Coronary artery (tissue), 2 donors: ENCODE measurements at regions not wholly inside any gene's neighbourhood (a gene's known extent, or its start where the extent isn't known, plus 50 kb on each side); places are given as distances from the start of the nearest gene placed in this dataset.
"Not testable (repeated sequence)": the region's sequence is repeated elsewhere in the genome, so short reads cannot be mapped to it uniquely, and the experiment has no call there.

ENCODE experiments used
- DNase-seq: peaks from one replicate; pipeline ENCODE4 v3.0.0-alpha.2; 2017; ENCODE audit warnings: low spot score
- H3K27ac ChIP-seq, 2 donors: fragments of 200-600 bp; sonication (generic); one replicate each; pipeline ENCODE4 v1.5.1; 2016 to 2019
- H3K4me3 ChIP-seq: fragments of 200-600 bp; sonication (generic); 2 replicates; pipeline ENCODE4 v1.5.1; 2016; ENCODE audit warnings: mild to moderate bottlenecking, moderate library complexity
- CTCF ChIP-seq: fragments of 200-600 bp; sonication (generic); IDR thresholded peaks from one replicate; pipeline ENCODE4 v1.5.1; 2019; ENCODE audit warnings: antibody characterized with exemption

DNA sequence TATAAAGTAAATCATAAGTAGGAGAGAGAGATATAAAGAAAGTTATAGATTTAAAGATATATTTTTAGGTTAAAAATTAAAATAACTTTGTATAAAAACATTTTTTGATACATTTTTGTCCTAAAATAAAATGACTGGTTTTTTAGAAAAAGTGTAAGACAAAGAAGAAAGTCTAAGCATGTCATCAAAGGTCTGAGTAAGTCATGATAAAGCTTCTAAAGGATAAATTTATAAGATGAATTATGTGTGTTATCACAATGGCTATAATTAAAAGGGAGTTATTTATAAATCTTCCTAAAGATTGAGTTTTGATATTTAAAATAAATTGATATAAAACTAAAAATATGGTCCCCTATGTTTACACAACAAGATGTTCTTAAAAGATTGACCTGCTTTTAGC is 370.9 kb downstream of the PTPRU start:
- Histone ChIP-seq H3K4me3 (no peak overlapping the region), H3K27ac (no peak overlapping the region)
- no peak for TF ChIP-seq CTCF
- no peak for DNase-seq

DNA sequence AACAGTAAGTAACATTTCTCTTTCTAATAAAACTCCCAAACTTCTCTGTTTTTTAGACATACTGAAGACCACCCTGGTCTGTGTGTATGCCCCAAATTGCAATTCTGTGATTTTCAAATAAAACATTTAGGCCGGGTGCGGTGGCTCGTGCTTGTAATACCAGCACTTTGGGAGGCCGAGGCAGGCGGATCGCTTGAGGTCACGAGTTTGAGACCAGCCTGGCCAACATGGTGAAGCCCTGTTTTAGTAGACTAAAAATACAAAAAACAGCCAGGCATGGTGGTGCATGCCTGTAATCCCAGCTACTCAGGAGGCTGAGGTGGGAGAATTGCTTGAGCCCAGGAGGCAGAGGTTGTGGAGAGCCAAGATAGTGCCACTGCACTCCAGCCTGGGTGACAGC is 368.5 kb downstream of the PTPRU start:
- H3K4me3 ChIP-seq, H3K27ac ChIP-seq: not testable (repeated sequence)
- peak; percentile 21 for DNase-seq

DNA sequence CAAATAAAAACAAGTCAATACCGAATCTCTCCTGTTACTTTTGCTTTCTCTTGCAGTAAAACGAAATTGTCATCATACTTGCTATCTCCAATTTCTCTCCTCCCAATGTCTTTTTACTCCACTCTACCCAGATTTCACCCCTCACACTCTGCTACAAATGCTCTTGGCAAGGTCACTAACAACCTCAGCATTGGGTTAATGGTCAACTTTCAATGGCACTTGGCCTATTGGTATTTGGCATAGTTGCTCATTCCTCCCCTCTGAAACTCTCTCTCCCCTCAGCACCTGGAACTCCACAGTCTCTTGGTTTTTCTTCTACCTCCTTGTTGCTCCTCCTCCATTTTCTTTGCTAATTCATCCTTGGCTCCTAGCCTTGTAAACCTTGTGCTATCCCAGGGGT is 367.3 kb downstream of the PTPRU start:
- Histone ChIP-seq H3K27ac (no peak overlapping the region), H3K4me3 (no peak overlapping the region)
- no peak for TF ChIP-seq CTCF
- DNase-seq, result no peak

DNA sequence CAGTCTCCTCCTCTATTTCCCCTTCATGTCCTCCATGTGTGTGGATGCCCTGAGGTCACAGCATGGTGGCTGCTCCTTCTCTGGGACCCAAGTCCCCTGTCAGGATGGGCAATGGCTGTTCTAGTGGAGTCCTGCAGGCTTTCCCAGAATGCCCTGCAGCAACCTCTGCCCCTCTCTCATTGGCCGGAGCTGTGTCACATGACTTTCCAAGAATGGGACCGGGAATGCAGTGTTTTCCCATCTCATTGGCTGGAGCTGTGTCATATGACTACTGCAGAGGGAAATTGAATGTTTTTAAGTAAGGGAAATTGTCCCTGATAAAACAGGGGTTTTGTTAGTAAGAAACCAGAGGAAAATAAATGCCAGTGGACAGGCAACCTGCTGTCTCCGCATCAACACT is 365.9 kb downstream of the PTPRU start:
- no peak overlapping the region for H3K4me3 ChIP-seq
- no peak overlapping the region for H3K27ac ChIP-seq
- DNase-seq, result peak; percentile 35
- TF ChIP-seq CTCF, result no peak

GRCh38 chr1:29601021-29601420 is 364.7 kb downstream of the PTPRU start:
- H3K4me3 ChIP-seq, result no peak overlapping the region
- TF ChIP-seq CTCF, result no peak
- peak; percentile 19 for DNase-seq
- H3K27ac ChIP-seq, result no peak overlapping the region

DNA sequence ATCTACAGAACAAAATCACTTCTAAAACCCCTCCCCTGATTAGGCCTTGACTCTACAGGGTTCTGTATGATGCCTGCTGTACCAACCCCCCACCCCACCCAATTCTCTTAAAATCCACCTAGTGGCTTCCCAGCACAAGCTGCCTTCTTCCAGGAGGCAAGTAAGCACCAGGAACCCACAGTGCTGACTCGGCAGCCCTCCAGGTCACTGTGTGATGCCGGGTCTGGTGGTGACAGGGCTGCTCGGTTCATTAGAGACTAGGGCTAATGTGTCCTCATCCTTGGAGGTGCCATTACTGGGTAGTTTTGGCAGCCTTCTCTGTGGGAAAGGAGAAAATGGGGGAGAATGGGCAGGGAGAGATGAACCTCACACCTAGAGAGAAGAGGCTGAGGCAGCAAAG is 363.5 kb downstream of the PTPRU start:
- no peak overlapping the region for H3K27ac ChIP-seq
- H3K4me3 ChIP-seq, result no peak overlapping the region
- no peak for TF ChIP-seq CTCF
- DNase-seq, result peak; percentile 54

- Histone ChIP-seq H3K27ac (no peak overlapping the region), H3K4me3 (no peak overlapping the region)
- TF ChIP-seq CTCF, result no peak
- DNase-seq, result peak; percentile 35
Observed at GRCh38 chr1:29599071-29599470, 362.7 kb downstream of the PTPRU start.

- no peak for TF ChIP-seq CTCF
- DNase-seq, result peak; percentile 36
- H3K4me3 ChIP-seq, result no peak overlapping the region
- no peak overlapping the region for H3K27ac ChIP-seq
Observed at GRCh38 chr1:29597861-29598260, 361.5 kb downstream of the PTPRU start.
